Nephron (organoid): ENCODE measurements at regions not wholly inside any gene's neighbourhood (a gene's known extent, or its start where the extent isn't known, plus 50 kb on each side); places are given as distances from the start of the nearest gene placed in this dataset.

Experiments used
- H3K27ac Mint-ChIP-seq, 3 experiments: 2 replicates each; pipeline ENCODE4 v1.8.0; 2020; ENCODE audit warnings: mixed read lengths in 3 of 3, mild to moderate bottlenecking in 2 of 3, moderate library complexity in 1 of 3
- H3K27me3 Mint-ChIP-seq: 2 replicates; pipeline ENCODE4 v1.8.0; 2021; ENCODE audit warnings: low read depth, mild to moderate bottlenecking, moderate library complexity, mixed read lengths
- H3K36me3 Mint-ChIP-seq: 2 replicates; pipeline ENCODE4 v1.8.0; 2020; ENCODE audit warnings: low read depth, mixed read lengths
- H3K4me1 Mint-ChIP-seq: 2 replicates; pipeline ENCODE4 v1.8.0; 2020; ENCODE audit warnings: mixed read lengths
- H3K4me3 Mint-ChIP-seq, 3 experiments: 2 replicates each; pipeline ENCODE4 v1.8.0; 2020; ENCODE audit warnings: mild to moderate bottlenecking in 3 of 3, mixed read lengths in 3 of 3, moderate library complexity in 2 of 3
- H3K9me3 Mint-ChIP-seq: 2 replicates; pipeline ENCODE4 v1.8.0; 2020; ENCODE audit warnings: mixed read lengths
- CTCF ChIP-seq, 3 experiments: fragments of 200-600 bp; sonication (generic); IDR thresholded peaks; one replicate each; pipeline ENCODE4 v1.5.0; 2021; ENCODE audit warnings: antibody characterized with exemption in 3 of 3; ENCODE audit not compliant: unreplicated experiment in 3 of 3

DNA sequence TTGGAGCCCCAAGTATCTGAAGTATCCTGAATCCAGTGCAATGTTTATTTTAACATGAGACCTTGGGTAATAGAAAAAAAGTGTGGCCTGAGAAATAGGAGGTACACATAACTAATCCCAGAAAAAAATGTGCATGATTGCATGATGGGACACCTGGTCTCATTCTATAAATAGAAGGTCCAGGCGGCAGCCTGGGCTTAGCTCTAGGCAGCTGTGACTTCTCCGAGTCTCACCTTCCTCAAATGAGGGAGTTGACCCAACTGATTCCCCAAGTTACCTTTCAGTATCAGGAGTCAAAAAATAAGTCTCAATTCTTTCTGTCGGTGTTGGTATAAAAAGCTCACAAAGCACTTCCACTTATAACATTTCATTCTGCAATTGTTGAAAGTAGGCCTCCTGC lies 65.9 kb upstream of the CCDC190 start:
- no peak overlapping the region for H3K4me3 Mint-ChIP-seq
- H3K27me3 Mint-ChIP-seq, result no peaks in the 10 kb centered on the region
- no peaks in the 10 kb centered on the region for H3K9me3 Mint-ChIP-seq
- H3K27ac Mint-ChIP-seq, result peak overlapping the region in 1 of 3 experiments; percentile 27
- H3K36me3 Mint-ChIP-seq, result no peaks in the 10 kb centered on the region
- TF ChIP-seq CTCF (IDR thresholded peaks at IDR 0.05; ENCODE audit: unreplicated experiment in 3 of 3), result no peak
- H3K4me1 Mint-ChIP-seq, result peaks cover 31% of the 10 kb centered on the region

- Mint-ChIP-seq H3K36me3 (no peaks in the 10 kb centered on the region), H3K4me1 (peaks cover 20% of the 10 kb centered on the region), H3K9me3 (no peaks in the 10 kb centered on the region), H3K27me3 (no peaks in the 10 kb centered on the region), H3K4me3 (no peak overlapping the region), H3K27ac (no peak overlapping the region)
- no peak for TF ChIP-seq CTCF (IDR thresholded peaks at IDR 0.05; ENCODE audit: unreplicated experiment in 3 of 3)
These were observed 63.2 kb upstream of the CCDC190 start for GRCh38 chr1:162924179-162924578.

- Mint-ChIP-seq H3K4me1 (peaks cover 22% of the 10 kb centered on the region), H3K27me3 (no peaks in the 10 kb centered on the region), H3K27ac (no peak overlapping the region), H3K4me3 (no peak overlapping the region), H3K36me3 (no peaks in the 10 kb centered on the region), H3K9me3 (peaks cover 3% of the 10 kb centered on the region)
- TF ChIP-seq CTCF (IDR thresholded peaks at IDR 0.05; ENCODE audit: unreplicated experiment in 3 of 3), result no peak
These were observed 61.2 kb upstream of the CCDC190 start for GRCh38 chr1:162922201-162922600.

DNA sequence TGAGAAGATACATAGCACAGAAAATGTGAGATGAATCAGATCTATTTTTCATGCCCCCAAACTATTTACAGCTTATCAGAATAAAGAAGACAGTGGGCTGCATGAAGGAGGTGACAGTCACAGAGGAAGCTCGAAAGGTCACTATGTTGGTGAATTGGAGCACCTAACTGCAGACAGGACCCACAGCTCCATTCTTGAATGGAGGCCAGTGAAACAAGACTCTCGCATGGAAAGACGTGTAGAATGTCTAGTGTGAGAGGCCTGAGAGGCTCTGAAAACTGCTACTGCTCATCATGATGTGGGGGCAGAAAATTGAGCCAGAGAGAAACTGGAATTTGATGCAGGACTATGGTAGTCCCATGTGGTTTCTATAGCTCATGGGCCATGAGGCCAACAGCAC lies 60.3 kb upstream of the CCDC190 start:
- Mint-ChIP-seq H3K27ac (no peak overlapping the region), H3K4me3 (no peak overlapping the region), H3K36me3 (no peaks in the 10 kb centered on the region), H3K4me1 (peaks cover 20% of the 10 kb centered on the region), H3K27me3 (no peaks in the 10 kb centered on the region), H3K9me3 (peaks cover 10% of the 10 kb centered on the region)
- TF ChIP-seq CTCF (IDR thresholded peaks at IDR 0.05; ENCODE audit: unreplicated experiment in 3 of 3), result no peak

DNA sequence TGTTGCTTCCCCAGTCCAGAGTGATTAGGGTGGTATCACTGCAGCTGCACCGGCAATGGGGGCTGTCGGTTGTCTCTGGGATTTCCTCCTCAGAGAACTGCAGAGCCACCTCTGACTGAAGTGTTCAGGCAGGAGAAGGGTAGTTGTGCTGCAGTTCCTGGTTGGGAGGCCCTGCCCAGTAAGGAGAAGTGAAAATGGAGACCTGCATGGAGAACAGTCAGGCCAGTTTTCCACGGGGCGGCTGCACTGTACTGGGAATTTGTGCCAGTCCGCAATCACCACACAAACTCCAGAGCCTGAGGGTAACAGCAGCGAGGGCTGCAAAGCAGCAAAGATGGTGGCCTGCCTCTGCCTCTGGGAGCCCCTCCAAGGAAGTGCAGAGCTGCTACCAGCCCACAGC lies 58.1 kb upstream of the CCDC190 start:
- TF ChIP-seq CTCF (IDR thresholded peaks at IDR 0.05; ENCODE audit: unreplicated experiment in 3 of 3), result no peak
- Mint-ChIP-seq H3K27me3 (peaks cover 3% of the 10 kb centered on the region), H3K9me3 (peaks cover 25% of the 10 kb centered on the region), H3K36me3 (no peaks in the 10 kb centered on the region), H3K4me3 (no peak overlapping the region), H3K4me1 (peaks cover 25% of the 10 kb centered on the region), H3K27ac (peak overlapping the region; percentile 43 to 85 (median 46))

DNA sequence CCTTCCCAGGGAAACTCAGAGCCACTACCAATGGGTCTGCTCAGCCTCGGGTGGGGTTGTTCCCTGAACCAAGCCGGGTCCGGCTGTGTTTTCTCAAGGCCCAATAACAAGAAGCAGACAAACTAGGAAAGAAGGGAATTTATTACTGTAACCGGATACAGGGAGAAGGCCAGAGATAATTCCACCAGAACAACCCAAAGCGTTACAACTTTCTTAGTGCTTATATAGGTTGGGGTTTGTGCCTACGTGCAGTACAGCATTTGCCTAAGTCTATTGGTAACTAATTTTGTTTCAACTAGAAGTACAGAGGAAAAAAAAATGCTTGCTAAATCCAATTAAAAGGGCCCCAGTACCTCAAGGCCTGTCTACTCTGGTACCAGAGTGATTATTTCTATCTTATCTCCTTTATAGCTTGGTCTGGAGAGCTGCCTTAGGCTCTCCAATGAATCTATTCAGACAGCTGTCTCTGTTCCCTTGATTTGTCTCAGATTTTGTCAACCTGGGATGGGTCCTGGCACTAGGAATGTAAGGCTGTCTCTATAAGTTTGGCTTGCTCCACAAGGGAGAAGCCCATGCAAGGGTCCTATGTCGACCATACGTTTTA lies 57.3 kb upstream of the CCDC190 start:
- H3K27ac Mint-ChIP-seq, result peak overlapping the region; percentile 43 to 85 (median 46)
- peaks cover 3% of the 10 kb centered on the region for H3K27me3 Mint-ChIP-seq
- H3K4me1 Mint-ChIP-seq, result peaks cover 25% of the 10 kb centered on the region
- H3K9me3 Mint-ChIP-seq, result peaks cover 29% of the 10 kb centered on the region
- no peak for TF ChIP-seq CTCF (IDR thresholded peaks at IDR 0.05; ENCODE audit: unreplicated experiment in 3 of 3)
- H3K36me3 Mint-ChIP-seq, result no peaks in the 10 kb centered on the region
- H3K4me3 Mint-ChIP-seq, result no peak overlapping the region
